HPDE6-E6E7 (cell line): ENCODE measurements at regions not wholly inside any gene's neighbourhood (a gene's known extent, or its start where the extent isn't known, plus 50 kb on each side); places are given as distances from the start of the nearest gene placed in this dataset.
"Not testable (repeated sequence)": the region's sequence is repeated elsewhere in the genome, so short reads cannot be mapped to it uniquely, and the experiment has no call there.

Source experiments
- DNase-seq: peaks from one replicate; pipeline ENCODE4 v3.0.0; 2011; ENCODE audit warnings: missing footprints; ENCODE audit errors: extremely low spot score

GRCh38 chr2:2600366-2600765 lies 269.3 kb upstream of the MYT1L start:
- no peak for DNase-seq

GRCh38 chr2:2599441-2599840 lies 268.4 kb upstream of the MYT1L start:
- no peak for DNase-seq

- no peak for DNase-seq
Measured at GRCh38 chr2:2597712-2598111, 266.6 kb upstream of the MYT1L start.

- no peak for DNase-seq
Measured at GRCh38 chr2:2591542-2591940, 260.5 kb upstream of the MYT1L start.

- no peak for DNase-seq
Measured at GRCh38 chr2:2590841-2591541, 259.9 kb upstream of the MYT1L start.

GRCh38 chr2:2590141-2590540 lies 259.1 kb upstream of the MYT1L start:
- DNase-seq: no peak

GRCh38 chr2:2588777-2589176 lies 257.7 kb upstream of the MYT1L start:
- no peak for DNase-seq

GRCh38 chr2:2587354-2587753 lies 256.3 kb upstream of the MYT1L start:
- DNase-seq: no peak

GRCh38 chr2:2586931-2587330 lies 255.9 kb upstream of the MYT1L start:
- DNase-seq: no peak

- no peak for DNase-seq
Measured at GRCh38 chr2:2586068-2586776, 255.1 kb upstream of the MYT1L start.

GRCh38 chr2:2582998-2583545 lies 252.0 kb upstream of the MYT1L start:
- no peak for DNase-seq

- DNase-seq: no peak
Measured at GRCh38 chr2:2581331-2582159, 250.5 kb upstream of the MYT1L start.

- not testable (repeated sequence) for DNase-seq
Measured at GRCh38 chr2:2580841-2581240, 249.8 kb upstream of the MYT1L start.

GRCh38 chr2:2580341-2580740 lies 249.3 kb upstream of the MYT1L start:
- DNase-seq: no peak

GRCh38 chr2:2579814-2580213 lies 248.7 kb upstream of the MYT1L start:
- no peak for DNase-seq

- no peak for DNase-seq
Measured at GRCh38 chr2:2577407-2577831, 246.3 kb upstream of the MYT1L start.

- no peak for DNase-seq
Measured at GRCh38 chr2:2575870-2576386, 244.9 kb upstream of the MYT1L start.

GRCh38 chr2:2575181-2575577 lies 244.1 kb upstream of the MYT1L start:
- DNase-seq: no peak

GRCh38 chr2:2574401-2575180 lies 243.5 kb upstream of the MYT1L start:
- DNase-seq: no peak

GRCh38 chr2:2573658-2574293 lies 242.7 kb upstream of the MYT1L start:
- no peak for DNase-seq

GRCh38 chr2:2573205-2573604 lies 242.1 kb upstream of the MYT1L start:
- DNase-seq: no peak
